CD4-positive, alpha-beta T cell treated with Interferon alpha-2 for 1 hour (primary cell): ENCODE measurements at regions not wholly inside any gene's neighbourhood (a gene's known extent, or its start where the extent isn't known, plus 50 kb on each side); places are given as distances from the start of the nearest gene placed in this dataset.

Source experiments
- DNase-seq, 2 donors: peaks; one replicate each; pipeline ENCODE4 v3.0.0-alpha.2; 2020 to 2022

GRCh38 chr6:139557547-139557946 lies 183.1 kb upstream of the CITED2 start:
- DNase-seq, result no peak

- no peak for DNase-seq
Observed at GRCh38 chr6:139556532-139556931, 182.1 kb upstream of the CITED2 start.

GRCh38 chr6:139553916-139554315 lies 179.5 kb upstream of the CITED2 start:
- no peak for DNase-seq

DNA sequence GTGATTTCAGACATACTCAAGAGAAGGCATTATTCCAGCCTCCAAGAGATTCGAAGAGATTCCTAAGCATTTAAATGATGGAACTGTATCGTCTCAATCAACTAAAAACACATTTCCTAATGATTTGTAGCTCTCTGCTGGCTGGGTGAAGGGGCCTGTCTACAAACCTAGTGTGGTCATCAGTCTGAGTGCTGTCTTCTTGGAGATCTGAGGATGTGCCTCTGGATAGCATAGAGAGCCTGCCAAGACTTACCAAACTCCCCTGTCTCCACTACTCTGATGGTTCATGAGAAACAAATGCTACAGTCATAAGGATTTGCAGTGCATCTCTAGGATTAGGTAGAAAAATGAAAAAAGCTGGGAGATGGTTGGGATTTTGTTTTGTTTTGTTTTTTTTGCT lies 176.9 kb upstream of the CITED2 start:
- DNase-seq, result no peak

DNA sequence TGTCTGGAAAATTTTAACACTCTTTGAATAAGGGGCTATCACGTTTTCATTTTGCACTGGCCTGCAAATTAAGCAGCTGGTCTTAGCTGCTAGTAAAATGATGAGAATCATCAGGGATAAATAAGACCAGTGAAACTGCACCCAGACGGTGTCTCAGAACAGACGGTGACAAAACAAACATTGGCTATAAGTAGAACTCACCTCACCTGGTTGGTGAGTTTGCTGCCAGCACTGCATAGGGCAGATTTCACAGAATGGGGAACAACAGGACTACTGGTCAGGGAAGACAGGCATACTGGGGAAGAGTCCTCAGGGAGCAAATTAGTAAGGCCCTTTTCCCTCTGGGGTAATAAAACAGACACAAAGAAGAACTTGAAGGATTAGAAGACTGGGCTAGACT lies 175.9 kb upstream of the CITED2 start:
- DNase-seq, result no peak

DNA sequence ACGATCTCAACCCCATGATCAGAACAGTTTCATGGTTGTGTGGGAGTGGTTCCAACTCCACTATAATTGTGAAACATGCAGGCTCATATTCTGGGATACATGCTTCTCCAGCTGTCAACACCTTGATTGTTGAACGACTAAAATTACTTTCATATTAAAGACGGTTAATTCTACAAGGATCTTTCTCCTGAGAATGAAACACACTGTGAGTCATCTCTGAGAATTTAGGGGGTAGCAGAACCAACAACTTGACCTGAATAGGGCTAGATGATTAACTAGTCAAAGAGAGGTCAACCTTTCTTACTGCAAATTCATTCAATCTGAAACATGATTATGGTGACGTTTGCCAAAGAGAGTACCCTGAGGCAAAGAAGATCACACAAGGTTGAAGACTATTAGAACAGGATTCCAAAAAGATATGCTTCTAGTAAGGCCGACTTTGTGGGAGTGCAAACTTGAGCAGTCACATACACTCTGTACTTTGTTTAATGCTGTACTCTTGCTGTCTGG lies 175.2 kb upstream of the CITED2 start:
- DNase-seq, result no peak

- DNase-seq, result no peak
Observed at GRCh38 chr6:139547804-139548203, 173.4 kb upstream of the CITED2 start.

- no peak for DNase-seq
Observed at GRCh38 chr6:139547122-139547776, 172.8 kb upstream of the CITED2 start.

DNA sequence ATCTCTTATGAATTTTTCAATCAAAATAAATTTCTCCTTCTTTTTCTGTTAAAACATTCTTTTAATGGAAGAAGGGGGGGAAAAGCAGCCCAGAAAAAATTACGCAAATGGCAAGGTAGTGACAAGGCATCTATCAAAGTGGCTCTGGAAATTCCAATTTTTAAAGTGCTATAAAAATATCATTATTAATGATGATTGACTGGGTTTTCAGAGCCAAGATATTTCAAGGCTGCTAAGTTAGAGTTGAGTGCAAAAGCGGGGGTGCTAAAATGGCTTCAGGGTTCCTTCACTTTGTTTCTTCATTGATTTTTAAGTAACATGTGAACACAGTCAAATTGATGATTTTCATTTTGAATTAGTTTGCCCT lies 171.6 kb upstream of the CITED2 start:
- DNase-seq, result no peak

- no peak for DNase-seq
Observed at GRCh38 chr6:139545206-139546105, 171.0 kb upstream of the CITED2 start.

DNA sequence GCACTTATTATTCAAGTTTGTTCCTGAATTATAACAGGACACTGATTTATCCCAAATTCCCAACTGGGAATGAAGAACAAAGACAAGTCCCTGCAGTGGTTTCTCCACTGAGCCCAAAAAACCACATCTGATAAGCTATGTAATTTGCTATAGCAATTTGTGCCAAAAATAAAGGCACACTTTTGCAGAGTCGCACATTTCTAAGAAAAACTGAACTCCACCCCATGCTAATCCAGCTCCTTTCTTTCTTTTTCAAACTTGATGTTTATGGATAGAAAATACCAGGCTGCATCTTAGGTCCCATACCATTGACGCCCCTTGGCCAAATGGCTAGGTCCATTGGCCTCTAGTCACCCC lies 170.2 kb upstream of the CITED2 start:
- no peak for DNase-seq

GRCh38 chr6:139542351-139542750 lies 167.9 kb upstream of the CITED2 start:
- no peak for DNase-seq

DNA sequence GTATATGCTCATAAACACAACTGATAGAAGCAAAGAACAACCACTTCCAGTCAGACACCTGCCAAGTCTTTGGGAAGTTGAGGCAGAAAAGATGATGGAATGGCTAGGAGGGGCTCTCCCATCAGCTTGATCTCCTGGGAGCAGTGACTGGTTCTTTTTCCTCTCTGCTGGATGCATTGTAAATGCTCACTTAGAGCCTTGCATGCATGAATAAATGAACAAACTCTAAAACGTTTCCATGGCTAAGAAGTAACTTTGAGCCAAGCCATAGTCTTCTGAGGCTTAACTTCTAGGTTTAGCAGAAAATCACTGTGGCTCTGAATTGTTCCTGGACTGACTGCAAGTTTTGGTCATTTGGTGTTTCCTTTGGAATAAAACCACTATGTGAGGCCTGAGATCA lies 166.4 kb upstream of the CITED2 start:
- no peak for DNase-seq

DNA sequence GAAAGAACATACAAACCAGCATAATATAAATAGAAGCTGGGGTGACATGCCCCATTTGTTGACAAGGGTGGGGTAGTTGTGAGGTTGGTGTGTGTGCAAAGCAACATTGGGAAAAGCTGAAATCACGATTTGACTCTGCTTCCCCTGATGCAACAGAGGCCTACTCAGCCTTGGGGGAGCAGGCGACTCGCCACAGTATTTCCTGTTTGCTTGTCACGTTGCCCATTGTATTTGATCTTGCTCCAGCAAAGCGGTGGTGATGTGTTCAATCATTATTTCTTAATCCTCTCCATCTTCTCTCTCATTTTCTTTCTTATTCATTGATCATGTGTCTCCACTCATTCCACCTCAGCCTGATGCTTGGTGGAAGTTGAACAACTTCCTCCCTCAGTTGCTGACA lies 165.8 kb upstream of the CITED2 start:
- DNase-seq, result peak; percentile 19 to 56

GRCh38 chr6:139539852-139540251 lies 165.4 kb upstream of the CITED2 start:
- DNase-seq, result no peak

GRCh38 chr6:139538366-139538765 lies 163.9 kb upstream of the CITED2 start:
- no peak for DNase-seq

- no peak for DNase-seq
Observed at GRCh38 chr6:139536751-139537617, 162.5 kb upstream of the CITED2 start.

DNA sequence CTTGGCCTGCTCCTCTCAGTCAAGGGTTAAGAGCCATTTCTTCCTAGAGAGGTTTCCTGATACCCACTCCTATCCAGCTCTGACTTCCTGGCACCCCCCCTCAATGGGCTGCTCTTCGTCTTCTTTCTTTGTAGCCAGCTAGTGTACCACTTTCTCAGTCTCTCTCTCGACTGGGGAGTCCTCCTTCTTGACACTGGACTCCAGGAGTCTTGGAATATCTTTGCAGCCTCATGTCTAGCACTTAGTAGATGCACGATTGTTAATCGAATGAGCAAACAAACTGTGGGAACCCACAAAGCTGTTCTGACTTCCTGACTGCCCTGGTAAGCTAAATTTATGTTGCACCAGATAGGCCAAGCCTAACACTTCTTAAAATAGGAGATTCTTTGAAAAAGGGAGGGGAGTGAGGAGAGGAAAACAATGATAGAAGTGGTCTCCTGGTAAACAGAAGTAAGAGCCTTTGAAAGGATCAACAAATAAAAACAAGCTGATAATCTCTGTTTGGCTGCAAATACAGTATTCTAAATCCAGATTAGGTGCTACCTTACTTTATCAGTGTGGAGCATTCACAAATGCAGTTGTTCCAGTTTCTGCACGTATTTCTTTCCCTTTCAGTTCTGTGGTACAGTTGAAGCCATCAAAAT lies 160.1 kb upstream of the CITED2 start:
- DNase-seq, result peak in 1 of 2 donors; percentile 28

- DNase-seq, result peak in 1 of 2 donors; percentile 8
Observed at GRCh38 chr6:139533573-139534471, 159.4 kb upstream of the CITED2 start.

DNA sequence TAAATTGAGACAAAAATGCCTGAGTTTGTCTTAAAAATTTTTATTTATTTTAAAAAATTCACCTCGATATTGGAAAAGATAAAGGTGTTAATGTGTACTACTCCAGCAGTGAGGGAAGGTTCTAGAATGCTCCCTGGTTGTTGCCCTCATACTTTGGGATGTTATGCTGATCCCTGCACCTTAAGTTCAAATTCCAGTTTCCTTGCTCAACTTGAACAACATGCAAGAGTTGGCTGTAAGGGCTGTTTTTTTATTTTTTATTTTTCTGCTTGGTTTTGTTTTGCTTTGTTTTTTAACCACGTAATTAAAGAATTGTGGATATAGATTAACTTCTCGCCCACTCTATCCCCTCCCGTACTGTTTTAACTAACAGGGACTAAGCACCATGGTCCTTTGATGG lies 158.7 kb upstream of the CITED2 start:
- DNase-seq, result no peak
